ENCODE measurements at regions not wholly inside any gene's neighbourhood (a gene's known extent, or its start where the extent isn't known, plus 50 kb on each side); places are given as distances from the start of the nearest gene placed in this dataset.

DNA sequence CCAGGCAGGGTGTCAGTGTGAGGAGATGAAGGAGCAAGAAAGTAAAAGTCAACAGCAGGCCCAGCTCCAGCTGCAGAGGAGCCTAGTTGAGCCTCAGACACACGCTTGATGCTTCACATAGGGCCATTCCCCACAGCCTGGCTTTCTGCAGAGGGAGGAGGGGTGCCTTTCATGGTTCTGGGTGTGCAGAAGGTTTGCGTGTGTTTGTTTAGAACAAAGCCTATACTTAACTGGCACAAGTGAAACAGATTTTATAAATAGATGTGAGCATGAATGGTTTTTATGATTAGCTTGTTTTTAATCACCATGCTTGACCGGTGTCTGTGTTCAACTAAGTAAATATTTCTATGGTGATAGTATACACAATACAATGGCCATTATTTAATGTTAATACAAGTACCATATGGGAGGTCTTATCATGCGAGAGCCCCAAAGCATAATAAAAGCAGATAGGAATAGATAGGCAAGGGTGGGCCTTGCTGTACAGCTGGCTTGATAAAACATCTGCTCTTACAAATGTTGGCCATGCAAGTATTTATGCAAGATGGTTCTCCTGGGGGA is 290.2 kb downstream of the ETS1 start:
- Histone ChIP-seq H3K4me3 (ENCODE audit: insufficient read depth, low read depth, low read length) (no peak overlapping the region), H2AK5ac (ENCODE audit: low read depth, low read length) (no peak overlapping the region), H3K23ac (ENCODE audit: low read depth, low read length) (no peak overlapping the region), H4K20me1 (ENCODE audit: insufficient read depth, low read length) (no peaks in the 10 kb centered on the region), H3K4me2 (ENCODE audit: low read depth, low read length) (no peak overlapping the region), H3K56ac (ENCODE audit: extremely low read depth, insufficient read depth, low read length) (no peak overlapping the region), H2AK9ac (replicated peaks; ENCODE audit: low read depth, low read length, poor library complexity) (no peak overlapping the region), H2BK15ac (ENCODE audit: low read depth, low read length) (no peak overlapping the region), H4K8ac (ENCODE audit: low read depth in 2 of 2, low read length in 2 of 2) (no peak overlapping the region), H3K14ac (replicated peaks; ENCODE audit: low read depth, low read length) (no peak overlapping the region), H3K27ac (ENCODE audit: insufficient read depth, low read length) (no peak overlapping the region), H3K18ac (ENCODE audit: low read depth, low read length) (0 out of 2 replicates have a peak overlapping the region, but pooled peaks have one; percentile 52), H2AFZ (replicated peaks; ENCODE audit: low read length, poor library complexity) (no peak overlapping the region), H2BK120ac (ENCODE audit: low read depth, low read length) (no peak overlapping the region), H3K9me3 (ENCODE audit: control insufficient read depth, insufficient read depth, low read length) (no peaks in the 10 kb centered on the region), H2BK5ac (ENCODE audit: low read depth, low read length, poor library complexity, severe bottlenecking) (no peak overlapping the region), H3K36me3 (ENCODE audit: control insufficient read depth, insufficient read depth, low read length) (no peaks in the 10 kb centered on the region), H3K9ac (ENCODE audit: low read depth, low read length) (no peak overlapping the region), H3K4ac (ENCODE audit: low read depth, low read length) (no peak overlapping the region), H3K4me1 (ENCODE audit: control insufficient read depth, insufficient read depth, low read length) (peaks cover 18% of the 10 kb centered on the region), H3K9me1 (ENCODE audit: insufficient read depth, low read length) (no peaks in the 10 kb centered on the region), H4K5ac (ENCODE audit: low read depth, low read length) (no peak overlapping the region), H3K79me1 (ENCODE audit: low read depth in 1 of 2, low read length in 2 of 2) (no peaks in the 10 kb centered on the region), H2BK20ac (ENCODE audit: low read depth, low read length) (no peak overlapping the region), H4K91ac (ENCODE audit: insufficient read depth, low read depth, low read length) (no peak overlapping the region), H3K27me3 (ENCODE audit: control insufficient read depth, insufficient read depth, low read length) (no peaks in the 10 kb centered on the region)
- CTCF ChIA-PET = interaction anchor here (0.6 to 0.7 kb wide), 2 partner anchors 333 to 1985 kb away, joined by 3 read pairs; no protein-coding TSS in a partner anchor
- no CpG with 5 or more reads among the region's 4 CpGs for WGBS, 2 experiments (ENCODE audit: extremely low coverage in 2 of 2, insufficient read length in 1 of 2)
- peak; percentile 18 for DNase-seq
- in situ Hi-C loops (cut with MboI; ENCODE audit: low sequenced_read_pairs) (no loop called here), dilution Hi-C loops (cut with HindIII; ENCODE audit: low sequenced_read_pairs, unreplicated experiment) (no loop called here), intact Hi-C loops (cut with micrococcal nuclease) (no loop called here)
- ATAC-seq (ENCODE audit: low read depth) = no peak; the same call in 1 of the 2 replicates
- BruUV-seq (replicated peaks) = no TSS peak
- POLR2A ChIA-PET (ENCODE audit: unreplicated experiment) = interaction anchor here (0.7 kb wide), 1 partner anchor 398 kb away, joined by 5 read pairs; no protein-coding TSS in a partner anchor
- TF ChIP-seq MAZ (IDR thresholded peaks at IDR 0.05; ENCODE audit: borderline replicate concordance, low read depth, low read length) = no peak
- TF ChIP-seq FOS (IDR thresholded peaks at IDR 0.05; ENCODE audit: low read depth, low read length) = no peak
- TF ChIP-seq BHLHE40 (IDR thresholded peaks at IDR 0.05; ENCODE audit: low read depth, low read length) = no peak
